ENCODE measurements at regions not wholly inside any gene's neighbourhood (a gene's known extent, or its start where the extent isn't known, plus 50 kb on each side); places are given as distances from the start of the nearest gene placed in this dataset.

- Histone ChIP-seq H3K4me1 (ENCODE audit: control insufficient read depth in 1 of 2, insufficient read depth in 1 of 2, low read depth in 1 of 2, low read length in 1 of 2) (no peaks in the 10 kb centered on the region), H3K27ac (no peak overlapping the region), H3K27me3 (no peaks in the 10 kb centered on the region), H3K36me3 (no peaks in the 10 kb centered on the region), H3K4me3 (ENCODE audit: low read depth in 1 of 2, low read length in 1 of 2) (no peak overlapping the region), H3K9me3 (no peaks in the 10 kb centered on the region)
- TF ChIP-seq CTCF (IDR thresholded peaks at IDR 0.05): no peak
Observed at GRCh38 chr2:173537694-173538093, 183.0 kb downstream of the CDCA7 start.

- no peak overlapping the region for H3K4me3 ChIP-seq (ENCODE audit: low read depth in 1 of 2, low read length in 1 of 2)
- no peak for TF ChIP-seq CTCF (IDR thresholded peaks at IDR 0.05)
- H3K27ac ChIP-seq: no peak overlapping the region
- no peaks in the 10 kb centered on the region for H3K36me3 ChIP-seq
- H3K4me1 ChIP-seq (ENCODE audit: control insufficient read depth in 1 of 2, insufficient read depth in 1 of 2, low read depth in 1 of 2, low read length in 1 of 2): no peaks in the 10 kb centered on the region
- H3K27me3 ChIP-seq: no peaks in the 10 kb centered on the region
- no peaks in the 10 kb centered on the region for H3K9me3 ChIP-seq
Observed at GRCh38 chr2:173539615-173540014, 184.9 kb downstream of the CDCA7 start.

- Histone ChIP-seq H3K9me3 (no peaks in the 10 kb centered on the region), H3K4me3 (ENCODE audit: low read depth in 1 of 2, low read length in 1 of 2) (no peak overlapping the region), H3K4me1 (ENCODE audit: control insufficient read depth in 1 of 2, insufficient read depth in 1 of 2, low read depth in 1 of 2, low read length in 1 of 2) (no peaks in the 10 kb centered on the region), H3K27me3 (no peaks in the 10 kb centered on the region), H3K27ac (no peak overlapping the region), H3K36me3 (no peaks in the 10 kb centered on the region)
- no peak for TF ChIP-seq CTCF (IDR thresholded peaks at IDR 0.05)
Observed at GRCh38 chr2:173544641-173545363, 190.1 kb downstream of the CDCA7 start.

GRCh38 chr2:173545364-173545763 lies 190.7 kb downstream of the CDCA7 start:
- TF ChIP-seq CTCF (IDR thresholded peaks at IDR 0.05): no peak
- Histone ChIP-seq H3K27ac (no peak overlapping the region), H3K4me1 (ENCODE audit: control insufficient read depth in 1 of 2, insufficient read depth in 1 of 2, low read depth in 1 of 2, low read length in 1 of 2) (no peaks in the 10 kb centered on the region), H3K36me3 (no peaks in the 10 kb centered on the region), H3K4me3 (ENCODE audit: low read depth in 1 of 2, low read length in 1 of 2) (no peak overlapping the region), H3K27me3 (no peaks in the 10 kb centered on the region), H3K9me3 (no peaks in the 10 kb centered on the region)

GRCh38 chr2:173547499-173547898 lies 192.8 kb downstream of the CDCA7 start:
- Histone ChIP-seq H3K4me1 (ENCODE audit: control insufficient read depth in 1 of 2, insufficient read depth in 1 of 2, low read depth in 1 of 2, low read length in 1 of 2) (no peaks in the 10 kb centered on the region), H3K4me3 (ENCODE audit: low read depth in 1 of 2, low read length in 1 of 2) (no peak overlapping the region), H3K36me3 (no peaks in the 10 kb centered on the region), H3K27me3 (no peaks in the 10 kb centered on the region), H3K9me3 (no peaks in the 10 kb centered on the region), H3K27ac (no peak overlapping the region)
- no peak for TF ChIP-seq CTCF (IDR thresholded peaks at IDR 0.05)
